ENCODE measurements at regions not wholly inside any gene's neighbourhood (a gene's known extent, or its start where the extent isn't known, plus 50 kb on each side); places are given as distances from the start of the nearest gene placed in this dataset.
A peak's percentile ranks its signal among the peaks of the same experiment; 100 is the strongest.

DNA sequence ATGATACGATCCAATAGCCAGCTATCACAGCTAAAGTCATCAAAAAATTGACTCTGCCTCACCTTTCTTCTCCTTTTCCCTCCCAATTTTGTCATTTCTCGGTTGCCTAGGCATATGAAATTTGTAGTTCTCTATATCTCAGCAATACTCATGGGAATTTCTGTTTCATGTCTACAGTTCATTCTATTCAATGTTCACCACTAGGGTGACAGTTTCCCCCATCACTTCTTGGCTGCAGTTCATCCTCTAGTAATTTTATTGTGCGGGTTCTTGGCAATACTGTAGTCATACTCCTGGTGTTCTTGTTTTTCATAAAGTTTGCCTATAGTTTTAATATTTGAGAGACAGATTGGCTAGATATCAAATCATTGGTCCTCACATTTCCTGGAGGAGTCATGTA, 872.2 kb upstream of the ID2 start:
- no peaks in the 10 kb centered on the region for H3K9me3 ChIP-seq (ENCODE audit: control insufficient read depth, low read length)
- no peak overlapping the region for H3K27ac ChIP-seq (ENCODE audit: low read length, poor library complexity, severe bottlenecking)
- H3K36me3 ChIP-seq (ENCODE audit: control insufficient read depth in 1 of 2, insufficient read depth in 2 of 2, low read depth in 1 of 2, low read length in 2 of 2): no peaks in the 10 kb centered on the region
- H3K4me1 ChIP-seq (ENCODE audit: control insufficient read depth, insufficient read depth, low read depth, low read length): peaks cover 3% of the 10 kb centered on the region
- no peak overlapping the region for H3K4me2 ChIP-seq (ENCODE audit: low read length, poor library complexity, severe bottlenecking)
- WGBS: 86% methylated on average over 3 of the region's 3 CpGs
- H3K4ac ChIP-seq (ENCODE audit: low read depth in 1 of 2, low read length in 2 of 2): no peak overlapping the region
- H3K9ac ChIP-seq (ENCODE audit: low read length): no peak overlapping the region
- no peak overlapping the region for H2AK5ac ChIP-seq (ENCODE audit: low read length, severe bottlenecking)
- DNase-seq: no peak
- H3K18ac ChIP-seq (ENCODE audit: low read depth in 1 of 2, low read length in 2 of 2): no peak overlapping the region
- H3K4me3 ChIP-seq (ENCODE audit: insufficient read depth in 1 of 2, low read depth in 1 of 2, low read length in 2 of 2): no peak overlapping the region
- H4K8ac ChIP-seq (ENCODE audit: low read length): no peak overlapping the region
- no peak overlapping the region for H2BK12ac ChIP-seq (ENCODE audit: low read length in 2 of 2)
- no peak overlapping the region for H3K14ac ChIP-seq (ENCODE audit: low read length in 2 of 2)
- no peak overlapping the region for H2BK120ac ChIP-seq (ENCODE audit: low read depth, low read length)
- no peaks in the 10 kb centered on the region for H3K79me1 ChIP-seq (replicated peaks; ENCODE audit: low read length, poor library complexity, severe bottlenecking)
- no peak overlapping the region for H2AFZ ChIP-seq (ENCODE audit: low read depth, low read length)
- no peak overlapping the region for H3K23ac ChIP-seq (ENCODE audit: low read length in 2 of 2)
- no peak overlapping the region for H2BK5ac ChIP-seq (ENCODE audit: low read depth, low read length, poor library complexity, severe bottlenecking)
- no peak overlapping the region for H2BK15ac ChIP-seq (ENCODE audit: low read depth, poor library complexity, severe bottlenecking)
- no peaks in the 10 kb centered on the region for H3K27me3 ChIP-seq (ENCODE audit: control insufficient read depth in 1 of 2, insufficient read depth in 1 of 2, low read length in 2 of 2)
- no peak overlapping the region for H4K91ac ChIP-seq (ENCODE audit: low read length)

DNA sequence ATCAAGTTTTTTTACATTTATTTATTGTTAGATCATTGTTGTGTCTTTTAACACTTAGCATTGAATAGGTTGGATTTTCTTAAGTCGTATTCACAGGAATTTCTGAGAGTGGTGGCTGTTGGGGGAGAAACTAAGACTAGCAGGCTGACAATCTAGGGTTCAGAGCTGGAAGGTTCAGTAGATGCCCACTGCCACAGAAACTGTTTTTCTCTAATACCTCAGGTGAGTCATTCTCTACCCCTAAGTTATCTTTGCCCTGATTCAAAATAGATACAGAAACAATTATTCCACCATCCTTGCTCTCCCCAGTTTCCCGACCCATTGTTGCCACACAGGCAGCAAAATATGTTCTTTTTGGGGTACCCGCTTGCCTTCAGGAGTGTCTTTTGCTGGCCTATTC, 870.8 kb upstream of the ID2 start:
- Histone ChIP-seq H3K27me3 (ENCODE audit: control insufficient read depth in 1 of 2, insufficient read depth in 1 of 2, low read length in 2 of 2) (no peaks in the 10 kb centered on the region), H4K8ac (ENCODE audit: low read length) (no peak overlapping the region), H2BK5ac (ENCODE audit: low read depth, low read length, poor library complexity, severe bottlenecking) (peak overlapping the region; percentile 11), H3K18ac (ENCODE audit: low read depth in 1 of 2, low read length in 2 of 2) (no peak overlapping the region), H3K9ac (ENCODE audit: low read length) (peak overlapping the region; percentile 69), H3K14ac (ENCODE audit: low read length in 2 of 2) (no peak overlapping the region), H3K4me1 (ENCODE audit: control insufficient read depth, insufficient read depth, low read depth, low read length) (peaks cover 3% of the 10 kb centered on the region), H2BK12ac (ENCODE audit: low read length in 2 of 2) (no peak overlapping the region), H2AFZ (ENCODE audit: low read depth, low read length) (no peak overlapping the region), H3K9me3 (ENCODE audit: control insufficient read depth, low read length) (no peaks in the 10 kb centered on the region), H3K36me3 (ENCODE audit: control insufficient read depth in 1 of 2, insufficient read depth in 2 of 2, low read depth in 1 of 2, low read length in 2 of 2) (no peaks in the 10 kb centered on the region), H2BK15ac (ENCODE audit: low read depth, poor library complexity, severe bottlenecking) (no peak overlapping the region), H4K91ac (ENCODE audit: low read length) (no peak overlapping the region), H3K4ac (ENCODE audit: low read depth in 1 of 2, low read length in 2 of 2) (no peak overlapping the region), H2BK120ac (ENCODE audit: low read depth, low read length) (no peak overlapping the region), H3K79me1 (replicated peaks; ENCODE audit: low read length, poor library complexity, severe bottlenecking) (no peaks in the 10 kb centered on the region), H3K27ac (ENCODE audit: low read length, poor library complexity, severe bottlenecking) (peak overlapping the region; percentile 28), H2AK5ac (ENCODE audit: low read length, severe bottlenecking) (peak overlapping the region; percentile 71), H3K4me2 (ENCODE audit: low read length, poor library complexity, severe bottlenecking) (no peak overlapping the region), H3K23ac (ENCODE audit: low read length in 2 of 2) (no peak overlapping the region), H3K4me3 (ENCODE audit: insufficient read depth in 1 of 2, low read depth in 1 of 2, low read length in 2 of 2) (no peak overlapping the region)
- no peak for DNase-seq
- WGBS: 94% methylated on average over 3 of the region's 3 CpGs

DNA sequence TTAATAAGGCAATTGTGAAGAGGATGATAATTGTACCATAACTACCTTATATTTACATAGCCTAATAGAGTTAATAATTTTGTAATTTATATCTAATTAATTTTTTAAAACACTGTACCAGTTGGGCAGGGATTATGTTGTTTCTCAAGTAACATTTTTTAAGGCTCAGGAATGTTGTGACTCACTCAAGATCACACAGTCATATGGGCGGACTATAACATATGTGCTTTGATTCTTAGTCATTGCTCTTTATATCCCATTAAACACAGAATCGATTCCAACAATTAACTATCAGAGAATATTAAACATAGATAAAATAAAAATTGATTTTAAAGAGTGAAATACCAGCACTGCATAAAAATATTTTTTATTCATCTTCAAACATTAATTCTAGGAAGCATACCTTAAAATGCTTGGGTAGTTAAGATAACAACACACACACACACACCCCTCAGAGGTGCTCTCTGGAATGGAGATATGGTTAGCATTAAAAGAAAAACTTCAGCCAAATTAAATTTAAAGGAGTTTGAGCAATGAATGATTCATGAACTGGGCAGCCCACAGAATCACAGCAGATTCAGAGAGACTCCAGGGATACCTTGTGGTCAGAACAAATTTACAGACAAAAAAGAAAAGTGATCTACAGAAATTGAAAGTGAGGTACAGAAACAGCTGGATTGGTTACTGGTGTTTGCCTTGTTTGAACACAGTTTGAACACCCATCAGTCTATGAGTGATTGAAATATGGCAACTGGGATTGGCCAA, 869.4 kb upstream of the ID2 start:
- Histone ChIP-seq H2BK120ac (ENCODE audit: low read depth, low read length) (no peak overlapping the region), H3K79me1 (replicated peaks; ENCODE audit: low read length, poor library complexity, severe bottlenecking) (no peaks in the 10 kb centered on the region), H2AFZ (ENCODE audit: low read depth, low read length) (no peak overlapping the region), H2BK12ac (ENCODE audit: low read length in 2 of 2) (no peak overlapping the region), H3K23ac (ENCODE audit: low read length in 2 of 2) (no peak overlapping the region), H3K9ac (ENCODE audit: low read length) (peak overlapping the region; percentile 69), H3K36me3 (ENCODE audit: control insufficient read depth in 1 of 2, insufficient read depth in 2 of 2, low read depth in 1 of 2, low read length in 2 of 2) (no peaks in the 10 kb centered on the region), H3K4me1 (ENCODE audit: control insufficient read depth, insufficient read depth, low read depth, low read length) (peaks cover 3% of the 10 kb centered on the region), H3K9me3 (ENCODE audit: control insufficient read depth, low read length) (no peaks in the 10 kb centered on the region), H2BK15ac (ENCODE audit: low read depth, poor library complexity, severe bottlenecking) (no peak overlapping the region), H4K8ac (ENCODE audit: low read length) (no peak overlapping the region), H4K91ac (ENCODE audit: low read length) (no peak overlapping the region), H3K4me2 (ENCODE audit: low read length, poor library complexity, severe bottlenecking) (no peak overlapping the region), H2BK5ac (ENCODE audit: low read depth, low read length, poor library complexity, severe bottlenecking) (no peak overlapping the region), H3K14ac (ENCODE audit: low read length in 2 of 2) (no peak overlapping the region), H3K18ac (ENCODE audit: low read depth in 1 of 2, low read length in 2 of 2) (no peak overlapping the region), H3K4ac (ENCODE audit: low read depth in 1 of 2, low read length in 2 of 2) (no peak overlapping the region), H2AK5ac (ENCODE audit: low read length, severe bottlenecking) (no peak overlapping the region), H3K27me3 (ENCODE audit: control insufficient read depth in 1 of 2, insufficient read depth in 1 of 2, low read length in 2 of 2) (no peaks in the 10 kb centered on the region), H3K4me3 (ENCODE audit: insufficient read depth in 1 of 2, low read depth in 1 of 2, low read length in 2 of 2) (no peak overlapping the region), H3K27ac (ENCODE audit: low read length, poor library complexity, severe bottlenecking) (peak overlapping the region; percentile 79)
- DNase-seq: peak; percentile 38
- WGBS: no CpG with 5 or more reads among the region's 2 CpGs

DNA sequence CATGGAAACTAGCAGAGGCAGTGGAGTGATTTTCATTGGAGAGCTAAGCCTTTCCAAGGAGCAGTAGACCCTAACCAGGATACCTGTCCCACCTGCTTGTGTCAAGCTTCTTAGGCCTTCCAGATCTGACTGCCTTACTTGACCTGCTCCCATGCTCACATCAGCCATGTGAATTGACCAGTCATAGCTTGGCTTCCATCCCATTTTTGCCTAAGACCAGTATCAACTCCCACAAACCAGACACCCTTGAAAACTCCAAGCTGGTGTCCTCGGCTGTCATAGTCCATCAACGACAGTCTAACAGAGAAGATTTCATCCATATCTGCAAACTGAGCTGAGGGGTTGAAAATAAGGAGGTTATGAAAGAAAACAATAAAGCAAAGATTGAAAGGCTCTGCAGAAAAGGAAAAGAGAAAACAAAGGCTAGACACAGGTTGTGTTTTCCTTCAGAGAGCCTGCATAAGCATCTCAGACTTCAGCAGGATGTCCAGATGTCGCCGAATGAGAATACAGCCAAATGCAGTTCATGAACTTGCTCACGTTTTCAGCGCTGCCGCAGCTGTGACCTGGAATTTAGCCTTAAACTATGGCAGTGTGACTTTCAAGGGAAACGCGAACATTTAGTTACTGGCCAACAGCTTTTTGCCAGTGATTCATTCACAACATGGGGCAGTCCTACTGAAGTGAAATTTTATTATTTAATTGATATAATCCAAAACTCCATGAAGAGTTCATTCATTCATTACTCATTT, 868.1 kb upstream of the ID2 start:
- Histone ChIP-seq H3K79me1 (replicated peaks; ENCODE audit: low read length, poor library complexity, severe bottlenecking) (no peaks in the 10 kb centered on the region), H2AK5ac (ENCODE audit: low read length, severe bottlenecking) (peak overlapping the region; percentile 65), H3K18ac (ENCODE audit: low read depth in 1 of 2, low read length in 2 of 2) (no peak overlapping the region), H3K27ac (ENCODE audit: low read length, poor library complexity, severe bottlenecking) (no peak overlapping the region), H2BK12ac (ENCODE audit: low read length in 2 of 2) (no peak overlapping the region), H4K8ac (ENCODE audit: low read length) (no peak overlapping the region), H2AFZ (ENCODE audit: low read depth, low read length) (no peak overlapping the region), H3K36me3 (ENCODE audit: control insufficient read depth in 1 of 2, insufficient read depth in 2 of 2, low read depth in 1 of 2, low read length in 2 of 2) (no peaks in the 10 kb centered on the region), H3K4ac (ENCODE audit: low read depth in 1 of 2, low read length in 2 of 2) (no peak overlapping the region), H3K4me1 (ENCODE audit: control insufficient read depth, insufficient read depth, low read depth, low read length) (peaks cover 3% of the 10 kb centered on the region), H3K9ac (ENCODE audit: low read length) (no peak overlapping the region), H3K4me3 (ENCODE audit: insufficient read depth in 1 of 2, low read depth in 1 of 2, low read length in 2 of 2) (no peak overlapping the region), H2BK15ac (ENCODE audit: low read depth, poor library complexity, severe bottlenecking) (no peak overlapping the region), H3K14ac (ENCODE audit: low read length in 2 of 2) (no peak overlapping the region), H3K9me3 (ENCODE audit: control insufficient read depth, low read length) (no peaks in the 10 kb centered on the region), H4K91ac (ENCODE audit: low read length) (no peak overlapping the region), H3K23ac (ENCODE audit: low read length in 2 of 2) (no peak overlapping the region), H3K27me3 (ENCODE audit: control insufficient read depth in 1 of 2, insufficient read depth in 1 of 2, low read length in 2 of 2) (no peaks in the 10 kb centered on the region), H2BK120ac (ENCODE audit: low read depth, low read length) (no peak overlapping the region), H3K4me2 (ENCODE audit: low read length, poor library complexity, severe bottlenecking) (no peak overlapping the region), H2BK5ac (ENCODE audit: low read depth, low read length, poor library complexity, severe bottlenecking) (no peak overlapping the region)
- WGBS: 93% methylated on average over 8 of the region's 9 CpGs
- no peak for DNase-seq

Measured in mesenchymal stem cell (in vitro differentiated cells and primary cell).